K562 (cell line): ENCODE measurements at regions not wholly inside any gene's neighbourhood (a gene's known extent, or its start where the extent isn't known, plus 50 kb on each side); places are given as distances from the start of the nearest gene placed in this dataset.

Source experiments
- CTBP1 ChIP-seq: fragments of 450-650 bp; IDR thresholded peaks from 2 replicates; pipeline ENCODE4 v1.6.1; 2016; ENCODE audit warnings: borderline replicate concordance
- GTF2B ChIP-seq: IDR thresholded peaks from 2 replicates; pipeline ENCODE4 v1.6.1; 2011; ENCODE audit not compliant: insufficient read length; ENCODE audit errors: extremely low read depth
- KLF16 ChIP-seq: IDR thresholded peaks from 2 replicates; pipeline ENCODE4 v1.6.1; 2016; ENCODE audit warnings: antibody characterized with exemption
- RB1 ChIP-seq: fragments of 450-650 bp; IDR thresholded peaks from 2 replicates; pipeline ENCODE4 v1.6.1; 2017; ENCODE audit warnings: low read depth, mild to moderate bottlenecking
- SP1 ChIP-seq: sonication (generic); formaldehyde crosslinking; IDR thresholded peaks from 2 replicates; pipeline ENCODE4 v1.8.1; 2022; ENCODE audit warnings: mild to moderate bottlenecking, missing genetic modification reagents

GRCh38 chr7:110386006-110386405 lies 704.9 kb upstream of the LRRN3 start:
- TF ChIP-seq GTF2B (no peak), RB1 (no peak), CTBP1 (no peak), KLF16 (no peak), SP1 (no peak)
